Mesenteric fat pad (tissue), 1 donor: ENCODE measurements at regions not wholly inside any gene's neighbourhood (a gene's known extent, or its start where the extent isn't known, plus 50 kb on each side); places are given as distances from the start of the nearest gene placed in this dataset.

Source experiments
- DNase-seq: peaks from one replicate; pipeline ENCODE4 v3.0.0-alpha.2; 2020; ENCODE audit warnings: low spot score
- donor health status: DM: yes; HTN: yes; CAD: no.

- no peak for DNase-seq
Observed at GRCh38 chr5:105954341-105954740, 1716.4 kb downstream of the EFNA5 start.

- DNase-seq = no peak
Observed at GRCh38 chr5:105953616-105954015, 1717.1 kb downstream of the EFNA5 start.

GRCh38 chr5:105952875-105953274 is 1717.9 kb downstream of the EFNA5 start:
- DNase-seq = no peak

- no peak for DNase-seq
Observed at GRCh38 chr5:105947461-105947860, 1723.3 kb downstream of the EFNA5 start.

GRCh38 chr5:105945203-105945972 is 1725.3 kb downstream of the EFNA5 start:
- DNase-seq = no peak

GRCh38 chr5:105940181-105940580 is 1730.6 kb downstream of the EFNA5 start:
- DNase-seq = no peak

- no peak for DNase-seq
Observed at GRCh38 chr5:105934171-105934570, 1736.6 kb downstream of the EFNA5 start.

- DNase-seq = no peak
Observed at GRCh38 chr5:105931881-105932421, 1738.8 kb downstream of the EFNA5 start.

- no peak for DNase-seq
Observed at GRCh38 chr5:105929858-105930257, 1740.9 kb downstream of the EFNA5 start.

- no peak for DNase-seq
Observed at GRCh38 chr5:105924366-105924765, 1746.4 kb downstream of the EFNA5 start.

GRCh38 chr5:105922574-105922973 is 1748.2 kb downstream of the EFNA5 start:
- DNase-seq = no peak

GRCh38 chr5:105922080-105922479 is 1748.7 kb downstream of the EFNA5 start:
- DNase-seq = no peak

GRCh38 chr5:105917189-105917588 is 1753.5 kb downstream of the EFNA5 start:
- DNase-seq = no peak

GRCh38 chr5:105907016-105907415 is 1763.7 kb downstream of the EFNA5 start:
- DNase-seq = no peak

GRCh38 chr5:105905392-105905791 is 1765.3 kb downstream of the EFNA5 start:
- DNase-seq = no peak

- no peak for DNase-seq
Observed at GRCh38 chr5:105903069-105903468, 1767.7 kb downstream of the EFNA5 start.

GRCh38 chr5:105899726-105900125 is 1771.0 kb downstream of the EFNA5 start:
- DNase-seq = no peak

- no peak for DNase-seq
Observed at GRCh38 chr5:105898183-105898582, 1772.6 kb downstream of the EFNA5 start.

GRCh38 chr5:105885266-105885665 is 1785.5 kb downstream of the EFNA5 start:
- DNase-seq = no peak

GRCh38 chr5:105882956-105883481 is 1787.7 kb downstream of the EFNA5 start:
- DNase-seq = no peak

- no peak for DNase-seq
Observed at GRCh38 chr5:105878402-105878801, 1792.3 kb downstream of the EFNA5 start.

GRCh38 chr5:105877592-105877991 is 1793.1 kb downstream of the EFNA5 start:
- no peak for DNase-seq

GRCh38 chr5:105874316-105874715 is 1796.4 kb downstream of the EFNA5 start:
- no peak for DNase-seq
